Left kidney (tissue), 1 donor: ENCODE measurements at regions not wholly inside any gene's neighbourhood (a gene's known extent, or its start where the extent isn't known, plus 50 kb on each side); places are given as distances from the start of the nearest gene placed in this dataset.

Experiments
- DNase-seq: peaks from one replicate; pipeline ENCODE4 v3.0.0-alpha.2; 2013

DNA sequence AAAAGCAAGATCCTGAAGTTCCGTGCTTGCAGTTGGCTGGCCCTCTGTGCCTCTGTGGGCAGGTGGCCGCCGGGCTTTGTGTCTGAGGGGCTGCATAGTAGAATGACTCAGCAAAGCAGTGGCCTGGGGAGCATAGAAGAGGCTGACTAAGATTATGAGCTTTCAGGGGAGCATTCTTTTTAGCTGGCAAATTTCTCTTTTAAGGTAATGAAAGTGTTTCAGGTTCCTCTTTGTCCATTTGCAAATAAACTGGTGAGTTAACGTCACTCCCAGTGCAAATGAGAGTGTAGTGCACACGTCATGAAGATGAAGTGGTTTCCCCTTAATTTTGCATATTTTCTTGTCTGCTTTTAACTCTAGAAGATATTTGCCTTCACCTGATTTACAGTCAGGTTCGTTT, 98.6 kb downstream of the BCL2L11 start:
- no peak for DNase-seq

DNA sequence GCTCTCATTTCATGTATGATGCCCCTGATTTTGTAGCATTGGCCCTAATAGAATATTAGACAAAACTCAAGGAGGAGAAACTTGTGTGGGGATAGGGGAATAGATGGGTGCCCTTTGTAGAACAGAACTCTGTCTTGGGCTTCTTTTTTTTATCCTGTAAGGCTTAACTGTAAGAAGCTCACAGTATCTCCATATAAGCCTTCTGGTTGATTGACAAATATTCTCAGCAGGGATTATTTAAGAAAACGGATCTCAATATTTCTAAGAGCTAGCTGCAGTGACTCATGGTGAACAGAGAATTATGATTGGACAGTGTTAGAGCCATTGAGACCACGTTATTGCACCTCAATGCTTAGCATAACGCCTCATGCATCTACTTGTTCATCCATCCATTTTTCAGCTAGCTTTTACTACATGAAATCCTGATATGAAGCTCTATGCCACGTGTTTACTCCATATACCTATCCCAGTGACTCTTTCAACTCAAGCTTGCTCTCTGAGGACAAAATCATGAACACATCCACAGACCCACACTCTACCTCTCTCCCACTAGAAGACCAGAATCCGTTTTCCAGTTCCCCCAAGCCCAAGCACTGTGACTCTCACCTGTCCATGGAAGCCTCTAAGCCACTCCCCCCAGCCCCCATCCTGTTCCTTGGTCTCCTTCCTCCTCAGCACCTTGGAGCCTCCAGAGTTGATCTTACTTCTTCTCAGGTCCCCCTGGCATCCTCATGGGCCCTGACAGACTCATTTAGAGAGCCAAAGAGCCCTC, 99.2 kb downstream of the BCL2L11 start:
- DNase-seq: no peak

DNA sequence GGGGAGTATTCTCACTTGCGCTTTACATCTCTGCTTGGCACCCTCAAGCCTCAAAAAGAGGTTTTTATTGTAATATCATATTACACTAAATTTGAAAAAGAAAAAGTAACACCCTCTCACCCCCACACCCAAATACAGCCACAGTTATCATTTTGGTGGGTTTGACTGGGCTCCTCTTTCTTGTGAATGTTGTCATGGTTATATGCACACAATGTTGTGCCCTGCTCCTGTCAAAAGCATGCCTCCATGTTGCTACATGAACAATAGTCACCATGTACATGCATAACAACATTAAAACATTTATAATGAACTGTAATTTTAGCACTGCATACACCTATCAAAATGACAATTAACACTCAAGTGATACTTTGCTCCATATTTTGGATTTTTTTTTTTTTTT, 100.2 kb downstream of the BCL2L11 start:
- DNase-seq: no peak

DNA sequence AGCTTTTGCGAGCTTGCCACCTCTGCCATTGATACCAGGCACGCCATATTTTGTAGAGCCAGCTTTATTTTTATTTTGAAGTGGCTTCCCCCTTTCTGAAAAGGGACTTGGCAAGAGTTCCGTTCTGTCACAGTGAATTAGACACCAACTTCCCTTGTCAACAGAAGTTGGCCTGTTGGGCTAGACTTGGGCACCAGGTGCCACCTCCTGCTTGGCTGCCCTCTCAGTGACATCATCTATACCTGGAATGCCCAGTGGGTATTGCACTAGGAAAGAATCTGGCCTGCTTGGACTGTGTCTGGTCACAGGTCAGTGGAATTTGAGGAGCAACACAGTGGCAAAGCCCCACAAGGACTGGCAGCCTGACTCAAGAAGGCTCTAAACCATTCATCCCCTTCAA, 101.0 kb downstream of the BCL2L11 start:
- no peak for DNase-seq

DNA sequence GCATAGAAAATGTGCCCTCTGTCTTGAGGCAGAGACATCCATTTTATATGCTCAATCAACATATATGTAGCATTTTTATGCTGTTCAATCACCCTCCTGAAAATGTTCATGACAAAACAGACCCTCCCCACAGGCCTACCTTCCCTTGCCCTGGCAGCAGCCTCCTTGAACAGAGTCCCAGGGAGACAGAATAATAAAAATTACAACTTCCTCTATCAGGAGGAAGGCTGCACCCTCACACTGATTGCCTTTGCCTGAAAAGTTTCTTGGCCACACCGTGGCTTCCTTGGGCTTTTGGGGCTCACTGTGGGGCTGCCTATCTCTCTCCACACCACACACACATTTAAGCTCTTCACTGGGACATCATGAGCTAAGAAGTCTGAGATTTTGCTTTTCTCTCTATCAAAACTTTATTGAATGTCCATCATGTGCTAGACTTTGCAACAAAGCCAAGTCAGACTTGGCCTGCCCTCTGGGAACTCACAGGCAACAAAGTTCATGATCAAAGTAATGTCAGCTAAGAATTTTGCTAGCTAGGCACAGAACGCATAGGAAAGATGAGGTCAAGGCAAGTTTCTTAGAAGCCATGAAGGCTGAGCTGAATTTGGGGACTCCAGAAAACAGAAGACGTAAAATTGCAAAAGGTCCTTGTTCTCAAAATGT, 101.6 kb downstream of the BCL2L11 start:
- no peak for DNase-seq

DNA sequence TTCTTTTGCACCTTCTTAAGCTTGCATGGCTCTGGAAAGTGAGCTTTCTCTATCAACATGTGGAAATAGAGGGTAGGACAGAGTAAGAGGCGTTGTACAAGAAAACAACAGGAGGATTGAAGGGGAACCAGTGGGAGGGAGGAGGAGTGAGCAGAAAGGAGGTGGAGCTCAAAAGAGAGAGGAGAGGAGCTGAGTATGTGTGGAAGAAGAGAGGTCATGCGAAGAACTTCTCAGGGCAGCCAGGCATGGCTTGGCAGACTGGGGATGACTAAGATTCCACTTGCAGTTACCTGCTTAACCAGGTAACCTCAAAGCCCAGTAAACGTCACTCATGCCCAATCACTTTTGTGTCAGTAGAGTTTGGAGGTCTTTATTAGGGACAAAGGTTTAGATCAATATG, 105.1 kb downstream of the BCL2L11 start:
- no peak for DNase-seq

DNA sequence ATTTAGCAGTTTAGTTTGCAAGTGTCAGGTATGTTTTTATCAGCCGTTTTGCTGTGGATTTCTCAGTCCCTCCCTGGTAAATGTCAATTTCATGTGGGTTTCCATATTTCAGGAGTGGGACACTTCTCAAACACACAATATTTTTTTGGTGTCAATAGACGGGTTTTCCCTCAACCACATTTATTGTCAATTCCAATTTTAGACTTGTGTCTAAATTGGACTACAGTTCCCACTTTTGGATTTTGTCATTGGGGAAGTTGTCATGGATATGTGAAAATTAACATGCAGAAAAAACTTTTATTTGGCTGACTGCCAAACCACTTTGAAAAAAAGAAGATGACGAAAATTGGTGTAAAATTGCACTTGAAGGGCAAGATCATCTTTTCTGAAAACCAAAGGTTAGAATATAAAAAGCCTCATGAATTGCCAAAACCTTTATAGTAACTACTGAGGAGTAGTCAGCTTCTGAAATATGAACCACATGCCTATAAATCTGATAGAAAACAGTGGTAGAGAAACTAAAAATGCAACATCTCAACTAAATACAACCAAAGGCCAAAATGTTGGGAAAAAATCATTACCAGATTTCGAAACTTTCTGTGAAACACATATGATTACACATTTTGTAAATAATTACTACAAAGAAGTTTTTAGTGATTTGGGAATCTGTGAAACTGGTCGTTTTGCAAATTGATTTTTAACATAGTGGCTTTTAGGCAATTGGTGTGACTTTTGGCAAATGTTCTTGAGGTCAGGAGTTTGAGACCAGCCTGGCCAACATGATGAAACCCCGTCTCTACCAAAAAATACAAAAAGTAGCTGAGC, 106.4 kb downstream of the BCL2L11 start:
- DNase-seq: no peak

DNA sequence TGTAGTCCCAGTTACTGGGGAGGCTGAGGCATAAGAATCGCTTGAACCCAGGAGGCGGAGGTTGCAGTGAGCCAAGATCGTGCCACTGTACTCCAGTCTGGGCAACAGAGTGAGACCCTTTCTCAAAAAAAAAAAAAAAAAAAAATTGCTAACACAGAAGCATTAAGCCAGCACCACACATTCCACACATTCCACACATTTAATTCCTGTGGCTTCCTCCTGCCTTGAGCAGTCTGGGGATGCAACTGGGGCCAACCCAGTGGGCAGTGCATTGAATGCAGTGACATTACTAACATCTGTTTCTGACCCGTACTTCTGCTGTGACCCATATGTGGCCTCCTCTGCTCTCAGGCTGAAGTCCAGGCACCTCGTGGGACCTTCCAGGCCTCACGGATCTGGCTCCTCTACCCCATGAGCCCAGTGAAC, 107.0 kb downstream of the BCL2L11 start:
- no peak for DNase-seq

DNA sequence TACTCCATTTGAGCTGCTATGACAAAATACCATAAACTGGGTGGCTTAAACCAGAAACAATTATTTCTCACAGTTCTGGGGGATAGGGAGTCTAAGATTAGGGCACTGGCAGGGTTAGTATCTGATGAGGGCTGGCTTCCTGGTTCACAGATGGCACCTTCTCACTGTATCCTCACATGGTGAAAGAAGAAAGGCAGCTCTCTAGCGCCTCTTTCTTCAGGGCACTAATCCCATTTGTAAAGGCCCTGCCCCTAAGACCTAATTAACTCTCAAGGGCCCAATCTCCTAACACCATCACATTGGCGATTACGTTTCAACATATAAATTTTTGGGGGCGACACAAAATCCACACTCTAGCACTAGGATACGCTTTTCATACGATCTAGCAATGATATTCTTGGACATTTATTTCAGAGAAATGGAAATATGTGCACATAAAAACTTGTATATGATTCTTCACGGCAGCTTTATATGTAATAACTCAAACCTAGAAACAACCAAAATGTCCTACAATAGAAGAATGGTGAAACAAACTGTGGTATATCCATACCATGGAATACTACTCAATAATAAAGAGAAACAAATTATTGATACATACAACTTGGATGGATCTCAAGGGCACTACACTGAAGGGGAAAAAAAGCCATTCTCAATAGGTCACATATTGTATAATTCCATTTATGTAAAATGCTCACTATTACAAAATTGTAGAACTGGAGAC, 111.0 kb downstream of the BCL2L11 start:
- DNase-seq: no peak

DNA sequence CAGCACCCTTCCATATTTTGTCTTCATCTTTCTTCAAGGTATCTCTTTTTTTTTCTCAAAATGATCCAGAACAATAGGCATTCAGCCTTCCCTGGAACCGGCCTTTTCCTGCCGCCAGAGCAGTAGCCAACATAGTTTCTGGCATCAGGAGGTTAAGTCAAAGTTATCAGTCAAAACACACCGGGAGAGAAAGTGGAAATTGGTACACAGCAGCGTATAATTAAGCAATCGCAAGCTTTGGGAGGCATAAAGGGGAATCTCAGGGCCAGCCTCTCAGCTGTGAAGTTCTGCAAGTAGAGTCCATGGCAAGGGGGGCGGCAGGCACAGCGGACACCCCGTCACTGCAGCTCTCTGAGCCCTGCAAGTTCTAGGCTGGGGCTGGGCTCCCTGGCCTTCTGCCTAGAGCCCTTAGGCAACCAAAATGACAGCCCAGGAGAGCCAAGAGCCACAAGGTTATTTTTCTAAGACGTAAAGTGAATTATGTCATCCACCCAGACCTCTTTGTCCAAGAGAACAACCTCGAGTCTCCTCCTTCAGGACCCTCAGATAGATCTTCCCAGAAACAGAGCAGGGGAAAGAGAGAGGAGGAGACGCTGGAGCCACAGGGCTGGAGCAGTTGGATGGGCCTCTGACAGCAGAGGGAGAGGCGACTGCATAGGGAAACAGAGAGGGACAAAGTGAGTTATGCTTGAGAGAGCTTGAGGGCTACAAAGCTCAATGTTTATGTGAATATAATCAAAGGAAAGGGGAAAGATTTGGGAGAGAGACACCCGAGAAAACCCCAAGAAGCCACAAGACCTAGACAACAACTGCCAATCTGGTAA, 114.7 kb downstream of the BCL2L11 start:
- DNase-seq: no peak

DNA sequence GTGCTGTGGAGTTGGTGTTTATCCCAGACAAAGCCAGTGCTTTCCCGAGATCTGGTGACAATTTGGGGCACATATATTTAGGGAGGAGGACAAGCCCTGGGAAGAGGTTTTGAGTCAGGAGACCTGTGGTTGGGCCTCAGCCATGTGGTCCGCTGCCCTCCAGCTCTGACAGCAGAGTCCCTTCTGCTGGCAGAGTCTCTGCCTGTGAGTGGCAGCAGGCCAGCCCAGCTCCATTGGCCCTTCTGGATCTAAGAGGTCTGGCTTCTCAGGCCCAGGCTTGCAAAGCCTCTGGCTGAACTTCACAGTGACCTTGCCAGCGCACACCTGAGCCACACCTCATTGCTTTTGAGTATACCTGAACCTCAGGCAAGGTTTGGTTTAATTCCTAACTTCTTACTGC, 115.3 kb downstream of the BCL2L11 start:
- no peak for DNase-seq

DNA sequence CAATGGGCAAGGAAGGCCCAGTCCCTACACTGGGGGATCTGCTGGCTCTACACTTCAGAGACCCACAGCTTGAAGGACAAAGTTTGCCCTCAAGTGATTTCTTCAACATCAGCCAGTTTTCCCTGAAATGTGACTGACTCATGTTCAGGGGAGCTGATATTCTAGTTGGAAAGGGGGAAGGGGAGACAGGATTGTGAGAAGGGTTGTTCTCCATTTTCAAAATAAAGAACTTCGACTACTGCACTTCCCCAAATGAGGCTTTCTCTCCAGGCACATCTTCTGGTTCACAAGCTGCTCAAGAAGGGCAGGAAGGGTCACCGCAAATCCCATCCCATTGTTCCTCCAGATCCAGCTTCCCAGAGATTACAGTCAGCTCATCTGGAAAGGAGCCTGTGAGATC, 117.6 kb downstream of the BCL2L11 start:
- DNase-seq: no peak

DNA sequence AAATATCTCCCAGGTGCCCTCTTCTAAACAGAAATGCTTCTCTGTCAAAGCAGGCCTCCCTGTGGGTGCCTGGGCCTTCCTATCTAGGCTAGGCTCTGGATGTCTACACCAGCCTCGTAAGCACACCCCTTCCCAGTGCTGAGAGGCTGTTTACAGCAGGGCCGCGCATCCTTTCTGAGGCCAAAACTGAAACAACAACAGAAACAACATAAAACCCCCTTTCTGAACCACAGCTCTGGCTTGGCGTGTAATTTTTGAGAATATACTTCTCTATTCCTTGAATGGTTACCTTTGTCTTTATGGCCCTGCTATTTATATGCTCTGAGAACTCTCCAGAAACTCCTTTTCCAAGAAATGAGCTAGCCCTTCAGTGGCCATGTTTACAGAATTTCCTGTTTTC, 118.4 kb downstream of the BCL2L11 start:
- DNase-seq: no peak

DNA sequence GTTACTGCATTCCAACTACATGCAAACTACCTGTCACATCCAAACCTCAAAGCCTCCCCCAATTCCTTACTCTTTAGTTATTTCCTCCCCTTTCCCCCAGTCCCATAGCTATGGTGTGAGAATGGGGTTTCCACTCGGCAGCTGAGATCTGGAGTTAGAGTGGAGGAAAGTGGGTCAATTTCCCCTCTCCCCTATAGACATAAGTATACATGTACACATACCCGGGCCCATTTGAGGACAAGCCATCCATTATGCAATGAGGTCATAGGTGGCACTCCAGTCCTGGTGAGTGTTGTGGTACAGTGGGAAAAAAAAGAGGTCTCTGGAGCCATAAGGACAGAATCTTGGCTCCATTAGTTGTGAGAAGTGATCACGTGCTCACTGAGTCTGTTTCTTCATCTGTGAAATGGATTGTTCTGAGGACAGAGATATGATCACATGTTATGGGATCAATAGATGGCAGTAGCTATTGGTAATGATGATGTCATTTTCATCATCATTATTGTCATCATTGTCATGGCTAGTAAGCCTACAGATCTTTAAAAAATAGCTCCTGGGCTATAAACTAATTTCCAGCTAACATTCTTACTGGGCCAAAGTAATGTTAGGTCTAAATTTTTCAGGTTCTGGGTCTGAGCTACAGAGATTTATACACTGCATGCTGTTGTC, 119.0 kb downstream of the BCL2L11 start:
- no peak for DNase-seq

DNA sequence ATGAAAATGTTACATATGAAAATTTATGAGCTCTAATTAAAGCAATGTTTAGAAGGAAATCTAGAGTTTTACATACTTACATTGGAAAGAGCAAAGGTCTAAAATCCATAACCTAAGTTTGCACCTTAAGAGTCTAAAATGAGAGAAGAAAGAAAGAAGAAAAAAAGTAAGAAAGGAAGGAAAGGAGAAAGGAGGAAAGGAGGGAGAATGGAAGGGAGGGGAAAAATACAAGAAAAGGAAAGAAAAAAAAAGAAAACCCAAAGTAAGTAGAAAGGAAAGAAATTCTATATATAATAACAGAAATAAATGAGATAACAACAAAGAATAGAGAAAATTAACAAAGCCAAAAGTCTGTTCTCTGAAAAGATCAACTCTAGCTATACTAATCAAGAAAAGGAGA, 122.6 kb downstream of the BCL2L11 start:
- no peak for DNase-seq

DNA sequence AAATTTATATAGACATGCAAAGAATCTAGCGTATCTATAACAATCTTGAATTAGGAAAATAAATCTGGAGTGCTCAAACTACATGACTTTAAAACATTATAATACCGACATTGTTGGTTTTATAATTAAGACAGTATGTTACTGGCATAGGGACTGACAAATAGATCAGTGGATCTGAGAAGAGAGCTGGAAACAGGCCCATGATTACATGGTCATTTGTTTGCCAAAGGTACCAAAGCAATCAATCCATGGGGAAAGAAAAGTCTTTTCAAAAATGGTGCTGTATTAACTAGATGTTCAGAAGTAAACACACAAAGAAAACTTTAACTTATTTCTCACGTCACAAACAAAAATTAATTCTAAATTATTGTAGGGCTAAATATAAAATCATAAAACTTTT, 124.2 kb downstream of the BCL2L11 start:
- DNase-seq: no peak

DNA sequence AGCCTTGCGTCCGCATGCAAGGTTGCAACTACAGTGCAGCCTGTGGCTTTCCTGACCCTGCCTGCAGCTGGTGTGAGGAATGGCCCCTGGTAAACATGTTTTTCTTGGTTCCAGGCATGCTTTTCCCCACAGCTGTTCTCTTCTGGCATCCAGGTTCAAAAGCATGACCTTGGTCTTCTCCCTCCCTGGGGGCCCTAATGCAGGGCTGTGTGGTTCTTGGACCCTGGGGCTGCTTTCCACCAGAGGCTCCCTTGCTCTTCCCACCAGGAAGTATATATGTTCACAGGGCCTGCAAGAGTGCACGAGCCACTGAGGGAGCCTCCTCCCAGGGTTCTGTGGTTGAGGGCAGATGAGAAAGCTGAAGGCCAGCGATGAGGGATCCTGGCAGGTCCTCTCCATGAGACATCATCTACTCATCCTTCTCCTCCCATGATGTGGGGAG, 125.9 kb downstream of the BCL2L11 start:
- DNase-seq: no peak

DNA sequence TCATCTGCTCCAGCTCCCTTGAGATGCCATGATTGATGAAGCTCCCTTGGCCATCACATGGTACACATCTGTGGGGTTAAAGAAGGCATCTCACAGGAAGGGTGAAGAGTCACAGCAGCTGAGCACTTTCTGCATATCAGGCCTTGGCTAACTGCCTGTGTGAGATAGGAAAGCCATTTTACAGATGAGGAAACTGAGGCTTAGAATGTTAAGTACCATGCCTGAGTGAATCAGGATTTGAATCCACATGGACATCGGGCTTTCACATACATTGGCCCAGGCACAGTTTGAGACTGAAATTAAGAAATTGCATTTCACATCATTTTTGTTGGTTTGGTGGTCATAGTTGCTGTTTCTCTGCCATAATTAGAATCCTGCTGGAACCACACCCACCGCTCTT, 126.8 kb downstream of the BCL2L11 start:
- DNase-seq: no peak

DNA sequence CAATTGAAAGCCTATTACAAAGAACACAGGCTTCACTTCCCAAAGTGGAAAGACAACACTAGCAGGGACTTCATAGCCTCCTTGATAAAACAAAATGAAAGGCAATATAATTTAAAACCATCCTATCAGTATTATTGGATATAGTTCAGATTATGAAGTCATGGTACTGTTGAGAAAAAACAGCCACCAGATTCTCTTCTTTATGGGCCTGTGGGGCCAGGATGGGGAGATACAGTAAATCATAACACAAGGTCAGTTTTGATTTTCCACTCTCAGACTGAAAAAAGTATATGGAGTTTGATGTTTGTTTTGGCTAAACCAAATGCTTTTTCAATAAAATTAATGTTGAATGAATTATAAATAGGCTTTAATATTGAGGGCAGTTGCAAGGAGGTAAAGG, 129.1 kb downstream of the BCL2L11 start:
- no peak for DNase-seq

DNA sequence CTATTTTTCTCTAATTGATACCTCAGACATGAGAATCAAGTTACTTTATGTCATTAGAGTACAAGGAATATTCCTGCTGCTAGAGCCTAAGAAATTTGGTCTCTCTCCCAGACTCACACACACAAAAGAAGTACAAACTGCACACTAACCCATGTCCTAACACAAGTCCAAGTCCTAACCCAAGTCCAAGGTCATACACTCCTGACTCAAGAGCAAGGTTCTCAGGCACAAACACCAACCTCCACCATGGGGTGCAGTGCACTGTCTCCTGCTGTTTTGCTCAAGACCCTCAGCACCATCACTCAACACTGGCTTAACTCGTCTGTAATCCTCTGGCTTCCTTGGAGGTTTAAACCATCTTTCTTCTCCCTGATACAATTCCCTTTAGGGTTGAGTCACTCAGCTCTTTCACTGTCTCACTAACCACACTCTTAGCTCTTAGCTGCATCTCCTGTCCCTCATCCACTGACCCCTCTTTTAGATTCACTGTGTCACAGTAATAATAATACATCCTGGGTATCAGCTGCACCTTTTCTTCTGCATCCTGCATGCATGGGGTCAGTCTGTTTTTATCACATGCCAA, 129.8 kb downstream of the BCL2L11 start:
- no peak for DNase-seq

DNA sequence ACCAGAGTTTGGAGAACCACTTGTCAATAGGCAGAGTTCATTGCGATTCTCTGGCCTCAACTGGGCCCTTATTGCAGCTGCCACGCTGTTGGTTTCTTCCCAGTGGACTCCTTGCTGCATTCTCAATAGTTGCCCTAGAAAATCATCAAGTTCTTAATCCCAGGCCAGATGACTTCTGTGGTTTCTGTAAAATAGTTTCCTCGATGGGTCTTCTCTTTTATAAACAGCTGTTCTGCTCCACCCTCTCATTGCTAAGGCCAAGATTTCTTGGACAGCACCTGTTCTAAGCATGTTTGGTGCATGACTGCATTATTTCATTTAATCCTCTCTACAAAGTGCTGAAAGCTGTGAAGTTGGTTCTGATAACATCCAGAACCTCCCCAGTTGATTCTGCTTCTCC, 131.0 kb downstream of the BCL2L11 start:
- DNase-seq: no peak
